ENCODE measurements at regions not wholly inside any gene's neighbourhood (a gene's known extent, or its start where the extent isn't known, plus 50 kb on each side); places are given as distances from the start of the nearest gene placed in this dataset.

GRCh38 chrX:137427816-137428215, 138.1 kb upstream of the ZIC3 start:
- no peak for DNase-seq (ENCODE audit: low spot score)
- ATAC-seq (ENCODE audit: insufficient number of reproducible peaks, low FRiP score, low read depth): no peak

GRCh38 chrX:137427426-137427778, 138.5 kb upstream of the ZIC3 start:
- ATAC-seq (ENCODE audit: insufficient number of reproducible peaks, low FRiP score, low read depth): no peak
- Histone ChIP-seq H3K4me1 (ENCODE audit: control insufficient read depth in 1 of 2, low read depth in 2 of 2) (peaks cover 4 to 7% of the 10 kb centered on the region in 2 donors), H3K27me3 (replicated peaks; ENCODE audit: insufficient read depth) (no peaks in the 10 kb centered on the region), H3K4me3 (peak overlapping the region; percentile 74), H3K27ac (no peak overlapping the region), H3K36me3 (no peaks in the 10 kb centered on the region), H3K9me3 (no peaks in the 10 kb centered on the region)
- TF ChIP-seq CTCF (IDR thresholded peaks at IDR 0.05): no peak
- no peak for DNase-seq (ENCODE audit: low spot score)

More at GRCh38 chrX:137427816-137428215, 138.1 kb upstream of the ZIC3 start:
- Histone ChIP-seq H3K9me3 (no peaks in the 10 kb centered on the region), H3K27ac (no peak overlapping the region), H3K27me3 (replicated peaks; ENCODE audit: insufficient read depth) (no peaks in the 10 kb centered on the region), H3K4me3 (peak overlapping the region; percentile 74), H3K4me1 (ENCODE audit: control insufficient read depth in 1 of 2, low read depth in 2 of 2) (peaks cover 4 to 7% of the 10 kb centered on the region in 2 donors), H3K36me3 (no peaks in the 10 kb centered on the region)
- TF ChIP-seq CTCF (IDR thresholded peaks at IDR 0.05): no peak

GRCh38 chrX:137426695-137427425, 139.1 kb upstream of the ZIC3 start:
- H3K36me3 ChIP-seq: no peaks in the 10 kb centered on the region
- H3K4me3 ChIP-seq: peak overlapping the region; percentile 74
- no peak for ATAC-seq (ENCODE audit: insufficient number of reproducible peaks, low FRiP score, low read depth)
- H3K4me1 ChIP-seq (ENCODE audit: control insufficient read depth in 1 of 2, low read depth in 2 of 2): peaks cover 4 to 7% of the 10 kb centered on the region in 2 donors
- no peak for TF ChIP-seq CTCF (IDR thresholded peaks at IDR 0.05)
- H3K27me3 ChIP-seq (replicated peaks; ENCODE audit: insufficient read depth): no peaks in the 10 kb centered on the region
- DNase-seq (ENCODE audit: low spot score): no peak
- H3K27ac ChIP-seq: no peak overlapping the region
- H3K9me3 ChIP-seq: no peaks in the 10 kb centered on the region

GRCh38 chrX:137425986-137426385, 139.9 kb upstream of the ZIC3 start:
- no peak overlapping the region for H3K4me3 ChIP-seq
- H3K27ac ChIP-seq: no peak overlapping the region
- TF ChIP-seq CTCF (IDR thresholded peaks at IDR 0.05): no peak
- H3K27me3 ChIP-seq (replicated peaks; ENCODE audit: insufficient read depth): no peaks in the 10 kb centered on the region
- DNase-seq (ENCODE audit: low spot score): no peak
- ATAC-seq (ENCODE audit: insufficient number of reproducible peaks, low FRiP score, low read depth): no peak
- no peaks in the 10 kb centered on the region for H3K9me3 ChIP-seq
- H3K36me3 ChIP-seq: no peaks in the 10 kb centered on the region
- peaks cover 4 to 7% of the 10 kb centered on the region in 2 donors for H3K4me1 ChIP-seq (ENCODE audit: control insufficient read depth in 1 of 2, low read depth in 2 of 2)

GRCh38 chrX:137425273-137425902, 140.5 kb upstream of the ZIC3 start:
- ATAC-seq (ENCODE audit: insufficient number of reproducible peaks, low FRiP score, low read depth) (no peak), DNase-seq (ENCODE audit: low spot score) (no peak)
- Histone ChIP-seq H3K4me1 (ENCODE audit: control insufficient read depth in 1 of 2, low read depth in 2 of 2) (peaks cover 4 to 7% of the 10 kb centered on the region in 2 donors), H3K9me3 (no peaks in the 10 kb centered on the region), H3K27me3 (replicated peaks; ENCODE audit: insufficient read depth) (no peaks in the 10 kb centered on the region), H3K4me3 (no peak overlapping the region), H3K27ac (no peak overlapping the region), H3K36me3 (no peaks in the 10 kb centered on the region)
- TF ChIP-seq CTCF (IDR thresholded peaks at IDR 0.05): no peak

Data from thoracic aorta (tissue), 2 donors.